H9 (cell line): ENCODE measurements at regions not wholly inside any gene's neighbourhood (a gene's known extent, or its start where the extent isn't known, plus 50 kb on each side); places are given as distances from the start of the nearest gene placed in this dataset.

ENCODE experiments used
- DNase-seq: peaks from one replicate; pipeline ENCODE4 v3.0.0-alpha.2; 2017
- H2AFZ ChIP-seq: one replicate; pipeline ENCODE4 v1.6.1; 2013; ENCODE audit warnings: mild to moderate bottlenecking, low read length, control low read depth, moderate library complexity
- H2AK5ac ChIP-seq: 2 replicates; pipeline ENCODE4 v1.6.1; 2013; ENCODE audit warnings: low read length, control low read depth, mixed read lengths; ENCODE audit not compliant: insufficient read length
- H2BK120ac ChIP-seq: one replicate; pipeline ENCODE4 v1.6.1; 2013; ENCODE audit warnings: low read depth, mild to moderate bottlenecking, low read length, control low read depth, inconsistent platforms; ENCODE audit not compliant: poor library complexity, severe bottlenecking
- H2BK12ac ChIP-seq: 2 replicates; pipeline ENCODE4 v1.6.1; 2013; ENCODE audit warnings: low read length, control low read depth, mixed read lengths, low read depth; ENCODE audit not compliant: insufficient read length
- H2BK15ac ChIP-seq: 2 replicates; pipeline ENCODE4 v1.6.1; 2013; ENCODE audit warnings: low read depth, low read length, control low read depth
- H2BK20ac ChIP-seq: one replicate; pipeline ENCODE4 v1.6.1; 2013; ENCODE audit warnings: low read depth, mild to moderate bottlenecking, low read length, control low read depth, inconsistent platforms; ENCODE audit not compliant: poor library complexity, severe bottlenecking
- H2BK5ac ChIP-seq: 2 replicates; pipeline ENCODE4 v1.6.1; 2013; ENCODE audit warnings: low read length, control low read depth, mixed read lengths; ENCODE audit not compliant: insufficient read length
- H3K14ac ChIP-seq: 2 replicates; pipeline ENCODE4 v1.6.1; 2013; ENCODE audit warnings: low read length, control low read depth; ENCODE audit not compliant: insufficient read depth
- H3K18ac ChIP-seq: 2 replicates; pipeline ENCODE4 v1.6.1; 2013; ENCODE audit warnings: low read depth, mild to moderate bottlenecking, mixed read lengths, low read length, control low read depth; ENCODE audit not compliant: insufficient read length
- H3K23ac ChIP-seq: 2 replicates; pipeline ENCODE4 v1.6.1; 2013; ENCODE audit warnings: low read length, control low read depth, mixed read lengths, low read depth; ENCODE audit not compliant: insufficient read length
- H3K23me2 ChIP-seq: 2 replicates; pipeline ENCODE4 v1.6.1; 2013; ENCODE audit warnings: low read depth, mild to moderate bottlenecking, mixed read lengths, low read length, control low read depth; ENCODE audit not compliant: insufficient read length, poor library complexity, severe bottlenecking
- H3K27ac ChIP-seq: 2 replicates; pipeline ENCODE4 v1.5.1; 2013; ENCODE audit warnings: low read length, control low read depth, mixed read lengths, low read depth; ENCODE audit not compliant: insufficient read length
- H3K27me3 ChIP-seq: 2 replicates; pipeline ENCODE4 v1.6.1; 2013; ENCODE audit warnings: low read length, control low read depth, inconsistent platforms; ENCODE audit not compliant: insufficient read depth
- H3K4ac ChIP-seq: 2 replicates; pipeline ENCODE4 v1.6.1; 2013; ENCODE audit warnings: low read depth, mild to moderate bottlenecking, control low read depth, inconsistent platforms, low read length, moderate library complexity
- H3K4me1 ChIP-seq: 2 replicates; pipeline ENCODE4 v1.6.1; 2013; ENCODE audit warnings: low read length, control low read depth, inconsistent platforms; ENCODE audit not compliant: insufficient read depth
- H3K4me2 ChIP-seq: 2 replicates; pipeline ENCODE4 v1.6.1; 2013; ENCODE audit warnings: low read length, control low read depth, mixed read lengths; ENCODE audit not compliant: insufficient read length, insufficient read depth
- H3K56ac ChIP-seq: 2 replicates; pipeline ENCODE4 v1.6.1; 2013; ENCODE audit warnings: low read depth, mild to moderate bottlenecking, mixed read lengths, low read length, control low read depth; ENCODE audit not compliant: insufficient read length
- H3K79me1 ChIP-seq: 2 replicates; pipeline ENCODE4 v1.6.1; 2013; ENCODE audit warnings: low read depth, mild to moderate bottlenecking, moderate library complexity, low read length, control low read depth, inconsistent platforms; ENCODE audit not compliant: insufficient read depth, poor library complexity, severe bottlenecking
- H3K79me2 ChIP-seq: 2 replicates; pipeline ENCODE4 v1.6.1; 2013; ENCODE audit warnings: low read length, control low read depth, inconsistent platforms; ENCODE audit not compliant: insufficient read depth
- H3K9ac ChIP-seq: 2 replicates; pipeline ENCODE4 v1.6.1; 2013; ENCODE audit warnings: low read length, control low read depth, mixed read lengths; ENCODE audit not compliant: insufficient read length; ENCODE audit errors: extremely low read depth
- H3K9me3 ChIP-seq: one replicate; pipeline ENCODE4 v1.6.1; 2013; ENCODE audit warnings: low read depth, low read length, inconsistent platforms; ENCODE audit not compliant: control insufficient read depth
- H3T11ph ChIP-seq: one replicate; pipeline ENCODE4 v1.6.1; 2013; ENCODE audit warnings: mild to moderate bottlenecking, low read length, control low read depth, inconsistent platforms
- H4K20me1 ChIP-seq: one replicate; pipeline ENCODE4 v1.6.1; 2013; ENCODE audit not compliant: control insufficient read depth, insufficient read length, insufficient read depth
- H4K5ac ChIP-seq: 2 replicates; pipeline ENCODE4 v1.6.1; 2013; ENCODE audit warnings: low read depth, mild to moderate bottlenecking, mixed read lengths, low read length, control low read depth; ENCODE audit not compliant: insufficient read length
- H4K8ac ChIP-seq: replicated peaks from 2 replicates; pipeline ENCODE4 v1.6.1; 2013; ENCODE audit warnings: low read length, control low read depth, mixed read lengths, low read depth; ENCODE audit not compliant: insufficient read length
- H4K91ac ChIP-seq: 2 replicates; pipeline ENCODE4 v1.6.1; 2013; ENCODE audit warnings: low read depth, mild to moderate bottlenecking, moderate library complexity, mixed read lengths, low read length, control low read depth; ENCODE audit not compliant: insufficient read length
- H3K27ac Mint-ChIP-seq, 3 experiments: 2 replicates in 2 of 3; 3 replicates in 1 of 3; pipeline ENCODE4 v1.8.0; 2020 to 2021; ENCODE audit warnings: mixed read lengths in 3 of 3, mild to moderate bottlenecking in 1 of 3, moderate library complexity in 1 of 3
- H3K27me3 Mint-ChIP-seq: 2 replicates; pipeline ENCODE4 v1.8.0; 2021; ENCODE audit warnings: low read depth, mild to moderate bottlenecking, moderate library complexity, mixed read lengths
- H3K36me3 Mint-ChIP-seq, 3 experiments: 2 replicates in 2 of 3; 3 replicates in 1 of 3; pipeline ENCODE4 v1.8.0; 2020 to 2021; ENCODE audit warnings: low read depth in 3 of 3, mixed read lengths in 3 of 3; ENCODE audit not compliant: insufficient read depth in 1 of 3
- H3K4me1 Mint-ChIP-seq, 2 experiments: 2 replicates each; pipeline ENCODE4 v1.8.0; 2020; ENCODE audit warnings: mixed read lengths in 2 of 2
- H3K4me3 Mint-ChIP-seq, 2 experiments: 2 replicates in 1 of 2; 3 replicates in 1 of 2; pipeline ENCODE4 v1.8.0; 2020 to 2021; ENCODE audit warnings: mild to moderate bottlenecking in 2 of 2, mixed read lengths in 2 of 2, moderate library complexity in 1 of 2
- H3K9me3 Mint-ChIP-seq, 2 experiments: 2 replicates in 1 of 2; 3 replicates in 1 of 2; pipeline ENCODE4 v1.8.0; 2020; ENCODE audit warnings: mild to moderate bottlenecking in 2 of 2, mixed read lengths in 2 of 2, moderate library complexity in 1 of 2
- WGBS: extraction: QIAGEN DNeasy Blood & Tissue Kit; methylation state at CpG from one replicate; pipeline ENCODE4 v1.1.7; 2013; ENCODE audit warnings: missing lambda C conversion rate, low lambda C conversion rate, mixed read lengths; ENCODE audit not compliant: insufficient read length; ENCODE audit errors: extremely low coverage; 5-methylcytosine and 5-hydroxymethylcytosine counted together
- TF ChIP-seq, protein P1 (sequence below): fragments of 200-600 bp; sonication (generic); conservative IDR thresholded peaks from 3 replicates; pipeline ENCODE4 v1.8.0; 2021; ENCODE audit warnings: antibody characterized with exemption, mild to moderate bottlenecking

DNA sequence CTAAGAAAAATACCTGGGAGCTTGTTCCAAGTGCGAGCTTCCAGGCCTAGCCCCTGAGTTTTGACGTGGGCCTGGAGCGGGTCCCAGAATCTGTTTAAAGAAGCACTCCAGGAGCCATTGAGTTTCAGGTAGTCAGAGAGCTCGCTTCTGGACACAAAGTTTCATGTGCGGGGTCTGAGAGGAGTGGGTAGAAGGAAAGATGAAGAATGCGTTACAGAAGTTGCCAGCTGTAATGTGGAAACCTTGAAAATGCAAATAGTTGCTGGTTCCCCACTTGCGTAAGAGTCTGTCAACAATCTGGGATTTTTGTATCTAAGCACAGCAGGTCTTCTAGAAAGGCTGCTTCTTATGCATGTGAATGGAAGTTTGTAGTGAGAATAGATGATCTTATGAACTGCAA, 77.5 kb upstream of the CLCN4 start:
- no peak overlapping the region for H3K4ac ChIP-seq
- no peaks in the 10 kb centered on the region for H3K27me3 Mint-ChIP-seq
- H3K18ac ChIP-seq, result no peak overlapping the region
- peaks cover 23 to 28% of the 10 kb centered on the region in 2 experiments for H3K4me1 Mint-ChIP-seq
- no peaks in the 10 kb centered on the region for H3K23me2 ChIP-seq
- H3K23ac ChIP-seq, result no peak overlapping the region
- no peak overlapping the region for H4K8ac ChIP-seq
- H3K4me2 ChIP-seq, result peak overlapping the region; percentile 22
- no peak overlapping the region for H3K56ac ChIP-seq
- H3K27ac ChIP-seq, result no peak overlapping the region
- H2BK120ac ChIP-seq, result no peak overlapping the region
- TF ChIP-seq, protein P1, sequence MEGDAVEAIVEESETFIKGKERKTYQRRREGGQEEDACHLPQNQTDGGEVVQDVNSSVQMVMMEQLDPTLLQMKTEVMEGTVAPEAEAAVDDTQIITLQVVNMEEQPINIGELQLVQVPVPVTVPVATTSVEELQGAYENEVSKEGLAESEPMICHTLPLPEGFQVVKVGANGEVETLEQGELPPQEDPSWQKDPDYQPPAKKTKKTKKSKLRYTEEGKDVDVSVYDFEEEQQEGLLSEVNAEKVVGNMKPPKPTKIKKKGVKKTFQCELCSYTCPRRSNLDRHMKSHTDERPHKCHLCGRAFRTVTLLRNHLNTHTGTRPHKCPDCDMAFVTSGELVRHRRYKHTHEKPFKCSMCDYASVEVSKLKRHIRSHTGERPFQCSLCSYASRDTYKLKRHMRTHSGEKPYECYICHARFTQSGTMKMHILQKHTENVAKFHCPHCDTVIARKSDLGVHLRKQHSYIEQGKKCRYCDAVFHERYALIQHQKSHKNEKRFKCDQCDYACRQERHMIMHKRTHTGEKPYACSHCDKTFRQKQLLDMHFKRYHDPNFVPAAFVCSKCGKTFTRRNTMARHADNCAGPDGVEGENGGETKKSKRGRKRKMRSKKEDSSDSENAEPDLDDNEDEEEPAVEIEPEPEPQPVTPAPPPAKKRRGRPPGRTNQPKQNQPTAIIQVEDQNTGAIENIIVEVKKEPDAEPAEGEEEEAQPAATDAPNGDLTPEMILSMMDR, result no peak
- peaks cover 25 to 53% of the 10 kb centered on the region in 2 experiments for H3K9me3 Mint-ChIP-seq
- H3K14ac ChIP-seq, result no peak overlapping the region
- peaks cover 10% of the 10 kb centered on the region; the same call in 1 of the 2 replicates for H3K4me1 ChIP-seq
- H2AK5ac ChIP-seq, result no peak overlapping the region
- H3K36me3 Mint-ChIP-seq, result peaks cover 9 to 32% (median 18%) of the 10 kb centered on the region in 3 experiments
- H3K79me2 ChIP-seq, result no peaks in the 10 kb centered on the region
- no CpG with 5 or more reads among the region's 7 CpGs for WGBS
- no peak overlapping the region for H4K91ac ChIP-seq
- no peaks in the 10 kb centered on the region for H4K20me1 ChIP-seq
- no peak overlapping the region for H2BK12ac ChIP-seq
- no peak overlapping the region for H4K5ac ChIP-seq
- H2BK20ac ChIP-seq, result no peak overlapping the region
- no peak overlapping the region for H2BK15ac ChIP-seq
- DNase-seq, result no peak
- no peaks in the 10 kb centered on the region for H3K27me3 ChIP-seq
- no peak overlapping the region for H3K4me3 Mint-ChIP-seq
- no peak overlapping the region for H3K9ac ChIP-seq
- no peaks in the 10 kb centered on the region for H3K9me3 ChIP-seq
- H3K79me1 ChIP-seq, result no peaks in the 10 kb centered on the region
- no peak overlapping the region for H3T11ph ChIP-seq
- H3K27ac Mint-ChIP-seq, result peak overlapping the region in 2 of 3 experiments; percentile 32 to 41; a peak in 5 of 7 replicates
- H2AFZ ChIP-seq, result no peak overlapping the region
- H2BK5ac ChIP-seq, result no peak overlapping the region
